Mucosa of descending colon (tissue), 3 donors: ENCODE measurements at regions not wholly inside any gene's neighbourhood (a gene's known extent, or its start where the extent isn't known, plus 50 kb on each side); places are given as distances from the start of the nearest gene placed in this dataset.

Source experiments
- ATAC-seq: fragments of 200-7000 bp; cut with Tn5 transposase; one replicate; pipeline ENCODE4 v1.9.1; 2020; ENCODE audit warnings: mild to moderate bottlenecking, moderate library complexity
- DNase-seq, 3 donors: peaks; one replicate each; pipeline ENCODE4 v3.0.0-alpha.2; 2020
- H3K36me3 ChIP-seq: fragments of 200-600 bp; one replicate; pipeline ENCODE4 v1.8.0; 2021; ENCODE audit warnings: low read depth, mild to moderate bottlenecking
- H3K4me1 ChIP-seq: fragments of 200-600 bp; one replicate; pipeline ENCODE4 v1.8.0; 2021; ENCODE audit warnings: low read depth, mild to moderate bottlenecking
- H3K4me3 ChIP-seq: fragments of 200-600 bp; one replicate; pipeline ENCODE4 v1.8.0; 2021; ENCODE audit warnings: mild to moderate bottlenecking
- H3K9me3 ChIP-seq: fragments of 200-600 bp; one replicate; pipeline ENCODE4 v1.8.0; 2021; ENCODE audit warnings: mild to moderate bottlenecking
- CTCF ChIP-seq: fragments of 200-600 bp; IDR thresholded peaks from one replicate; pipeline ENCODE4 v1.8.0; 2022; ENCODE audit warnings: antibody characterized with exemption, mild to moderate bottlenecking
- intact Hi-C, 2 donors: fragments of 100-400 bp; cut with DNase I in 1 of 2; cut with micrococcal nuclease in 1 of 2; formaldehyde crosslinking; loops; one replicate each; pipeline versions ENCODE4 v1.11.0 to v1.11.1; 2022; cut with DNase I, micrococcal nuclease
- donor health status: DM: no; HTN: no; CAD: no; lungs with moderate emphysema.
- donor health status: DM: no; HTN: no; CAD: no.
- donor health status: DM: no; HTN: yes; CAD: no.

- no peak for ATAC-seq
- TF ChIP-seq CTCF: no peak
- Histone ChIP-seq H3K9me3 (no peaks in the 10 kb centered on the region), H3K36me3 (no peaks in the 10 kb centered on the region), H3K4me1 (peaks cover 8% of the 10 kb centered on the region), H3K4me3 (no peak overlapping the region)
- intact Hi-C loops: no loop called here
- DNase-seq: no peak
These were observed 66.5 kb upstream of the INPP5A start for GRCh38 chr10:132471125-132471451.

GRCh38 chr10:132471484-132471883 lies 66.1 kb upstream of the INPP5A start:
- DNase-seq: peak in 1 of 3 donors; percentile 20
- Histone ChIP-seq H3K9me3 (no peaks in the 10 kb centered on the region), H3K36me3 (no peaks in the 10 kb centered on the region), H3K4me3 (no peak overlapping the region), H3K4me1 (peaks cover 7% of the 10 kb centered on the region)
- intact Hi-C loops: no loop called here
- ATAC-seq: no peak
- no peak for TF ChIP-seq CTCF

GRCh38 chr10:132475086-132475485 lies 62.5 kb upstream of the INPP5A start:
- ATAC-seq (no peak), DNase-seq (no peak)
- intact Hi-C loops: no loop called here
- no peaks in the 10 kb centered on the region for H3K4me1 ChIP-seq
- H3K36me3 ChIP-seq: no peaks in the 10 kb centered on the region
- H3K4me3 ChIP-seq: no peak overlapping the region
- TF ChIP-seq CTCF: no peak
- H3K9me3 ChIP-seq: no peaks in the 10 kb centered on the region

- intact Hi-C loops: no loop called here
- no peaks in the 10 kb centered on the region for H3K36me3 ChIP-seq
- DNase-seq: peak in 1 of 3 donors; percentile 37
- no peak overlapping the region for H3K4me3 ChIP-seq
- no peaks in the 10 kb centered on the region for H3K4me1 ChIP-seq
- TF ChIP-seq CTCF: no peak
- H3K9me3 ChIP-seq: no peaks in the 10 kb centered on the region
- ATAC-seq: no peak
These were observed 61.2 kb upstream of the INPP5A start for GRCh38 chr10:132476146-132477065.

- Histone ChIP-seq H3K9me3 (no peaks in the 10 kb centered on the region), H3K36me3 (no peaks in the 10 kb centered on the region), H3K4me3 (no peak overlapping the region), H3K4me1 (no peaks in the 10 kb centered on the region)
- intact Hi-C loops: no loop called here
- no peak for ATAC-seq
- DNase-seq: no peak
- TF ChIP-seq CTCF: no peak
These were observed 60.6 kb upstream of the INPP5A start for GRCh38 chr10:132477066-132477397.
